Spinal cord (tissue), 9 donors: ENCODE measurements at regions not wholly inside any gene's neighbourhood (a gene's known extent, or its start where the extent isn't known, plus 50 kb on each side); places are given as distances from the start of the nearest gene placed in this dataset.
A peak's percentile ranks its signal among the peaks of the same experiment; 100 is the strongest.

Experiments
- DNase-seq, 6 donors: peaks; one replicate each; pipeline versions ENCODE4 v3.0.0 to v3.0.0-alpha.2; 2013 to 2015; ENCODE audit warnings: low spot score in 6 of 6, low read depth in 4 of 6
- H3K27ac ChIP-seq: one replicate; pipeline ENCODE4 v1.5.1; 2013; ENCODE audit warnings: low read depth, low read length, control low read depth
- H3K27me3 ChIP-seq: one replicate; pipeline ENCODE4 v1.6.1; 2013; ENCODE audit warnings: low read length; ENCODE audit not compliant: control insufficient read depth, insufficient read depth
- H3K36me3 ChIP-seq: one replicate; pipeline ENCODE4 v1.6.1; 2013; ENCODE audit warnings: low read length; ENCODE audit not compliant: control insufficient read depth, insufficient read depth
- H3K4me1 ChIP-seq: one replicate; pipeline ENCODE4 v1.6.1; 2013; ENCODE audit warnings: low read length; ENCODE audit not compliant: control insufficient read depth, insufficient read depth
- H3K4me3 ChIP-seq: one replicate; pipeline ENCODE4 v1.5.1; 2013; ENCODE audit warnings: low read depth, low read length, control low read depth
- H3K9me3 ChIP-seq: one replicate; pipeline ENCODE4 v1.6.1; 2013; ENCODE audit warnings: low read length; ENCODE audit not compliant: control insufficient read depth, insufficient read depth
- WGBS: methylation state at CpG from one replicate; pipeline ENCODE4 v1.1.5; 2013; ENCODE audit warnings: missing lambda C conversion rate; ENCODE audit not compliant: insufficient coverage; 5-methylcytosine and 5-hydroxymethylcytosine counted together
- donor health status: healthy.

DNA sequence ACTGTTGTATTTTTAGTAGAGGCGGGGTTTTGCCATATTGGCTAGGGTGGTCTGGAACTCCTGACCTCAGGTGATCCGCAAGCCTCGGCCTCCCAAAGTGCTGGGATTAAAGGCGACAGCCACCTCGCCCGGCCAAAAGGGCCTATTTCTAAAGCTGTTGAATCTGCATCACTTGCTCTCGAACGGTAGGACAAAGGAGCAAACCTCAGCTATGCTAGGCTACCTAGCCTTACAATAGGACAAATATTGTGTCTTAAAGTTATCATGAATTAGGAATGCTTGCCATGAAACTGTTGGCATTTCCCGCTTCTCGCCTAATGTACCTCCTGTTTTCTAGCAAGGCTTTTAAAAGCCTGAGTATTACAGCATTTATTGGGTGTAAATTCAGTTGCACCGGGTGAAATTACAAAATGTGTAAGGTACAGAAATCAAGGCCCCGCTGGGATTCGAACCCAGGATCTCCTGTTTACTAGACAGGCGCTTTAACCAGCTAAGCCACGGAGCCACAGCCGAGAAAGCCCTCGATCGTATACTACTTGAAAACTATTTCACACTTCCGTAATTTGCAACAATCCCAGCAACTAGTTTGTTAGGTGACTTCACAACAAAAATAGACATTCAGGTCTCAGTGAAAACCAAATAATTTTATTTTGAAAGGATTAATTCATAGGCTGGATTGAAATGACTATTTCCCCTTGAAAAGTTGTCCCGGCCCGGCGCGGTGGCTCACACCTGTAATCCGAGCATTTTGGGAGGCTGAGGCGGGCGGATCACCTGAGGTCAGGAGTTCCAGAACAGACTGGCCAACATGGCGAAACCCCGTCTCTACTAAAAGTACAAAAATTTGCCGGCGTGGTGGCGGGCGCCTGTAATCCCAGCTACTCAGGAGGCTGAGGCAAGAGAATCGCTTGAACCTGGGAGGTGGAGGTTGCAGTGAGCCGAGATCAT, 211.6 kb upstream of the ZNF184 start:
- H3K4me3 ChIP-seq = no peak overlapping the region
- H3K36me3 ChIP-seq = no peaks in the 10 kb centered on the region
- peak in 2 of 6 donors; percentile 47 to 71 for DNase-seq
- WGBS = 29% methylated on average over 29 of the region's 34 CpGs
- H3K27me3 ChIP-seq = peaks cover 52% of the 10 kb centered on the region
- no peaks in the 10 kb centered on the region for H3K9me3 ChIP-seq
- H3K27ac ChIP-seq = no peak overlapping the region
- peaks cover 19% of the 10 kb centered on the region for H3K4me1 ChIP-seq

DNA sequence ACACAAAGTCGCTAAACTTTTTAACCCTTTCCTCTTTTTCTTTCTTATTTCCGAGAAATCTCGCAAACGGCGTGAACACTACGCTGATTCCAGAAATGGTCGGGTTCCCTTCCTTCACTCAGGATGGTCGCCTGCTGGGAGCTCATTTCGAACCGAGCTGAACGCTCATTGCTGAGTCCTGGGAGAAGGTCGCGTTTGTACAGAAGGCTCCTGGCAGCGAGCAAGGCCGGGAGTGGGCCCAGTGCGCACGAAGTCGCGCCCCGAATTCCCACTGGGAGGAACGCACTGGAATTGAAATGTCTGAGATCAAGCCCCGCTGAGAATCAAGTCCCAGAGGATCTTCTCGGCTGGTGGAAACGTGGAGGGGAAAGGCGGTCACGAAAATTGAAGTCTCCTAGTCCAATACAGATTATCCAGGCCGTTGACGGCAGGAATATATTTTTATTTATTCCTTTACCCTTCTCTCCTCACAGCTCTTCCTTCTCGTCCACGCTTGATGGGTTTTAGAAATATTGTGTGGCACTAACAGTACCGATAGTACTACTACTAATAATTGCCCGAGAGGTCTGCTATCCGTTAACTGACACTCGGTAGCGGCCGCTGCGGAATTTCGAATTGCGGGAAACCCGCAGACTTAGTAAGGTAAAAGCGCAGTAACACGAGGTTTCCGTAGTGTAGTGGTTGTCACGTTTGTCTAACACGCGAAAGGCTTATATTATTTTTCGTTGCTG, 207.2 kb upstream of the ZNF184 start:
- no peaks in the 10 kb centered on the region for H3K36me3 ChIP-seq
- no peaks in the 10 kb centered on the region for H3K9me3 ChIP-seq
- DNase-seq = peak in 1 of 6 donors; percentile 27
- H3K27me3 ChIP-seq = peaks cover 86% of the 10 kb centered on the region
- WGBS = 3% methylated on average over 29 of the region's 47 CpGs
- no peak overlapping the region for H3K4me3 ChIP-seq
- H3K4me1 ChIP-seq = peaks cover 14% of the 10 kb centered on the region
- no peak overlapping the region for H3K27ac ChIP-seq

DNA sequence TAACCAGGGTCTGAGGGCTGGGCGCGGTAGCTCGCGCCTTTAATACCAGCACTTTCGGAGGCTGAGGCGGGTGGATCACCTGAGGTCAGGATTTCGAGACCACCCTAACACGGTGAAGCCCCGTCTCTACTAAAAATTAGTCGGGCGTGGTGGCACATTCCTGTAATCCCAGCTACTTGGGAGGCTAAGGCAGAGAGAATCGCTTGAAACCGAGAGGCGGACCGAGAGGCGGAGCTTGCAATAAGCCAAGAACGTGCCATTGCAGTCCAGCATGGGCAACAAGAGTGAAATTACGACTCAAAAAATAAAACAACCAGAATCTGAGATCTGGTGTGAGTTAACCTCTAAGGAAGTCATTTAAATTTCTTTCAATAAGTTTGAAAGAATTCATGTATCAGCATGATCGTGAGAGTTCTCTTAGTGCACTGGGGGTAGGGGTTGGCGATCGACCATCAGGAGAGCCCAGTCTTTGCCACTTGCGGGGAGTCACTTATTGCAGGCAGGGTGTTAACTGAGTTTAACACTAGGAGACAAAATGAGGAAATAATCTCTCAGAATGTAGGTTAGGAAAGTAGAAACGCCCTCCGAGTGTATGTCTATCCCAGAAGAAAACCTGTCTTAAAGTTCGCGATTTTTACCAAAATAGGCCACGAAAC, 206.5 kb upstream of the ZNF184 start:
- WGBS = 7% methylated on average over 17 of the region's 27 CpGs
- DNase-seq = peak in 2 of 6 donors; percentile 5
- no peak overlapping the region for H3K27ac ChIP-seq
- H3K36me3 ChIP-seq = no peaks in the 10 kb centered on the region
- no peak overlapping the region for H3K4me3 ChIP-seq
- H3K4me1 ChIP-seq = peaks cover 14% of the 10 kb centered on the region
- H3K27me3 ChIP-seq = peaks cover 87% of the 10 kb centered on the region
- no peaks in the 10 kb centered on the region for H3K9me3 ChIP-seq

DNA sequence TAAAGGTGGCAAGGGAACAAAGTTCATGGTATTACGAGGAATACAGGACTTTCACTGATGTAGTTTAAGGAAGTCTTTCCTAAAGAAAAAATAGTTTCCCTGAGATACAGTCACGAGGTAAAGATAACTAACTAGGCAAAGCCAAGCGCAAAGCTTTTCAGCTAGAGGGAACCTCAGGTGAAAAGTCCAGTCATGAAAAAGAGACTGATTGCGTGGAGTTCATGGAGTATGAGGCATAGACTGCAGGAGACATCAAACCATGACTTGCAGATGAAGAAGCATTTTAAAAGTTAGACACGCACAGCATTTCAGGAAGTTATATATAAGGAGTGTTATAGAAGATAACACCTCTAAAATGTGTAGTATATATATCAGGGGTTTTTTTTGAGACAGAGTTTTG, 205.6 kb upstream of the ZNF184 start:
- WGBS = 64% methylated on average over 3 of the region's 5 CpGs
- no peak for DNase-seq
- Histone ChIP-seq H3K4me1 (peaks cover 14% of the 10 kb centered on the region), H3K4me3 (no peak overlapping the region), H3K27me3 (peaks cover 88% of the 10 kb centered on the region), H3K9me3 (no peaks in the 10 kb centered on the region), H3K36me3 (no peaks in the 10 kb centered on the region), H3K27ac (no peak overlapping the region)

DNA sequence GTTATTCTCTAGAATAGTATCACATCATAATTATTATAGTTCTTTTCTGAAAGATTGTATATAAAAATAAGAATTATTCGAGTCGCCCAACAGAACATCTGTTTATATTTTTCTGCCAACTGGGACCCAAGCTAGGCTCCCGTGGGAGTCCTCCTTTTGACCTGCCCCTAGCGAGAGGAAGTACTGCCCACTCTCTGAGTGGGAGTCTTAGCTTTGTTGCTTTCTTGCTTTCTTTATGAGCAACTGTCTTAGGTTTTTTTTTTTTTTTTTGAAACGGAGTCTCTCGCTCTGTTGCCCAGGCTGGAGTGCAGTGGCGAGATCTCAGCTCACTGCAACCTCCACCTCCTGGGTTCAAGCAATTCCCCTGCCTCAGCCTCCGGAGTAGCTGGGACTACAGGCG, 202.0 kb upstream of the ZNF184 start:
- Histone ChIP-seq H3K4me1 (peaks cover 6% of the 10 kb centered on the region), H3K27me3 (peaks cover 90% of the 10 kb centered on the region), H3K9me3 (peaks cover 1% of the 10 kb centered on the region), H3K4me3 (no peak overlapping the region), H3K36me3 (no peaks in the 10 kb centered on the region), H3K27ac (no peak overlapping the region)
- no peak for DNase-seq
- 46% methylated on average over 5 of the region's 9 CpGs for WGBS

DNA sequence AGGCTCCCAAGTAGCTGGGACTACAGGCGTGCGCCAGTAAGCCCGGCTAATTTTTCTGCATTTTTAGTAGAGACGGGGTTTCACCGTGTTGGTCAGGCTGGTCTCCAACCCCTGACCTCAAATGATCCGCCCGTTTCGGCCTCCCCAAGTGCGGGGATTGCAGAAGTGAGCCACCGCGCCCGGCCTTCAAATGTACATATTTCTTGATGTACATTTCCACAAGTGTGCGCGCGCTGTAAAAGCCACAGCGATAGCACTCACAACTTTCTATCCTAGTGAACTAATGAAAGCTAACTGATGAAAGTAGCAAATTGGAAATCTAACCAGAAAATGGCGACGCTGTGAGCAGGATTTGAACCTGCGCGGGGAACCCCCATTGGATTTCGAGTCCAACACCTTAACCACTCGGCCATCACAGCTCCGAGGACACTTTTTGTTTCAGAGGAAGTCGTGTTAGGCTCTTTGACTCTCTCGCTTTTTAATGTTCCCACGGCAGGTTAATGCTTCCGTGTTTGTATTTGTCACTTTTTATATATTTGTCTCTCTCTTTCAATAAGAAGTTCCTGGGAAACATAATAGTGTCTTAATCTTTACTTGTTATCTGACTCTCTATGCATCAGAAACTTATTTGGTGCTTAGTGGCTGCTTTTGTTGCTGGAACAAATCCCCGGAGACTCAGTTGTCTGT, 199.4 kb upstream of the ZNF184 start:
- WGBS = under 1% methylated on average over 11 of the region's 28 CpGs
- H3K27me3 ChIP-seq = peaks cover 90% of the 10 kb centered on the region
- peak in 2 of 6 donors; percentile 35 to 47 for DNase-seq
- H3K9me3 ChIP-seq = peaks cover 1% of the 10 kb centered on the region
- no peak overlapping the region for H3K4me3 ChIP-seq
- H3K27ac ChIP-seq = no peak overlapping the region
- no peaks in the 10 kb centered on the region for H3K36me3 ChIP-seq
- peaks cover 5% of the 10 kb centered on the region for H3K4me1 ChIP-seq

DNA sequence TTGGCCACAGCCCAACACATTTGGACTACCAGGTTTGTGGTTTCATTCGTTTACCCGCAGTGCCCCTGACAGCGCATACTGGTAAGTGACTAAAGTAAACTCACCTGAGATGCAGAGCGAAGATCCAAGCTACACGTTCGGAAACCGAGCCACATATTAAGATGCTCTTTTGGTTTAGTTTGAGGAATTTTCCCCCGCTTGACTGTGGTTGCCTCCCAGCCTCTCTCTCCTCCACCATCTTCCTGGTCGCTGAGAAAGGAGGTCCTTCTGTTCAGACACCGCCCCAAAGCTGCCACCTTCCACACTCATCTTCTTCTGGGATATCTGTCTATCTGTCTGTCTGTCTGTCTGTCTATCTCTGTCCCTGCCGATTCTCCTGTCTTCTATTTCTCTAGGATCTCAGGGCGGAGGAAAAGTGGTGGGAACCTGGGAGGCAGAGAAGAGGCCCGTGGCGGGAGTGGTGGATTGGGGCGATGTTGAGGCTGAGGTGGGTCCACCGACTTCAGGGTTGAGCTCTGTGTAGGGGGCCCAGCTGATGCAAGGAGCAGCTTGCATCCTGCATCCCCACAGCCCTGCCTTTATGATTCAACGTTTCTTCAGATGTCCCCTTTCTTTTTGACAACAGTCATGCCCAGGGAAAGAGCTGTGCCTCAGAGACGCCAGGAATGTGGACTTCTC, 196.9 kb upstream of the ZNF184 start:
- no peak for DNase-seq
- peaks cover 5% of the 10 kb centered on the region for H3K4me1 ChIP-seq
- no peaks in the 10 kb centered on the region for H3K36me3 ChIP-seq
- WGBS = 8% methylated on average over 10 of the region's 18 CpGs
- H3K27me3 ChIP-seq = peaks cover 98% of the 10 kb centered on the region
- H3K9me3 ChIP-seq = peaks cover 1% of the 10 kb centered on the region
- no peak overlapping the region for H3K4me3 ChIP-seq
- no peak overlapping the region for H3K27ac ChIP-seq

DNA sequence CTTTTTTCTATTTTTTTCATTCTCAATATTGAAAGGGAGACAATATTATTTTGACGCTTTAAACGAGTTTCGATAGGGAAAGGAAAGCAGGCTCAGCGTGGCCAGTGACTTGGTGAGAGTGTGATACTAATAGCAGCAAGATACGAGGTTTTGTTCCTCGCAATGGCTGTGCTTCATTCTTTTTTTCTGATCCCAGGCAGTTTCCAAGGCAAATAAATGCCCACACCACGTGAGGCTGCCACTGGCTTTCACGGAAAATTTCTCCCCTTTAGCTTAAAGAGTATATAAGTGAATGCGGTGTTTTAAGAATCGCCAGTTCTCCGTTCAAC, 196.4 kb upstream of the ZNF184 start:
- Histone ChIP-seq H3K4me1 (peaks cover 5% of the 10 kb centered on the region), H3K27me3 (peaks cover 93% of the 10 kb centered on the region), H3K27ac (no peak overlapping the region), H3K36me3 (no peaks in the 10 kb centered on the region), H3K4me3 (no peak overlapping the region), H3K9me3 (peaks cover 1% of the 10 kb centered on the region)
- DNase-seq = peak in 1 of 6 donors; percentile 35
- 7% methylated on average over 5 of the region's 11 CpGs for WGBS
